Activated T-cell treated with anti-CD3 and anti-CD28 coated beads, Interleukin-2, amount 50 U/mL, for 72 hours (primary cell): ENCODE measurements at regions not wholly inside any gene's neighbourhood (a gene's known extent, or its start where the extent isn't known, plus 50 kb on each side); places are given as distances from the start of the nearest gene placed in this dataset.
"Not testable (repeated sequence)": the region's sequence is repeated elsewhere in the genome, so short reads cannot be mapped to it uniquely, and the experiment has no call there.

Source experiments
- ATAC-seq, 2 donors: fragments of 150-1000 bp; cut with Tn5 transposase; replicated peaks in 1 of 2; 2 replicates each; pipeline ENCODE4 v1.10.0; 2021; ENCODE audit warnings: moderate library complexity in 2 of 2, mild to moderate bottlenecking in 1 of 2
- DNase-seq, 2 donors: peaks; one replicate each; pipeline ENCODE4 v3.0.0; 2021 to 2022; ENCODE audit warnings: mixed read lengths in 1 of 2
- H3K27ac Mint-ChIP-seq: one replicate; pipeline ENCODE4 v1.8.0; 2022; ENCODE audit warnings: mild to moderate bottlenecking, moderate library complexity, mixed read lengths
- H3K27me3 Mint-ChIP-seq: one replicate; pipeline ENCODE4 v1.8.0; 2022; ENCODE audit warnings: low read depth, mixed read lengths
- H3K36me3 Mint-ChIP-seq, 2 donors: one replicate each; pipeline ENCODE4 v1.8.0; 2022; ENCODE audit warnings: mixed read lengths in 2 of 2, mild to moderate bottlenecking in 1 of 2; ENCODE audit not compliant: insufficient read depth in 2 of 2
- H3K4me1 Mint-ChIP-seq: one replicate; pipeline ENCODE4 v1.8.0; 2022; ENCODE audit warnings: low read depth, mixed read lengths
- H3K4me3 Mint-ChIP-seq, 2 donors: one replicate each; pipeline ENCODE4 v1.8.0; 2022; ENCODE audit warnings: mild to moderate bottlenecking in 2 of 2, mixed read lengths in 2 of 2, moderate library complexity in 2 of 2
- H3K9me3 Mint-ChIP-seq, 2 donors: one replicate each; pipeline ENCODE4 v1.8.0; 2022; ENCODE audit warnings: mixed read lengths in 2 of 2

GRCh38 chr1:232317350-232317749, 312.6 kb downstream of the SIPA1L2 start:
- Mint-ChIP-seq H3K4me3 (no peak overlapping the region), H3K9me3 (peaks cover 0 to 6% of the 10 kb centered on the region in 2 donors), H3K27me3 (no peaks in the 10 kb centered on the region), H3K27ac (no peak overlapping the region), H3K36me3 (peaks cover 0 to 5% of the 10 kb centered on the region in 2 donors), H3K4me1 (no peaks in the 10 kb centered on the region)
- DNase-seq (no peak), ATAC-seq (no peak)

- Mint-ChIP-seq H3K27ac (no peak overlapping the region), H3K27me3 (no peaks in the 10 kb centered on the region), H3K4me3 (no peak overlapping the region), H3K36me3 (peaks cover 0 to 5% of the 10 kb centered on the region in 2 donors), H3K4me1 (no peaks in the 10 kb centered on the region), H3K9me3 (peaks cover 0 to 7% of the 10 kb centered on the region in 2 donors)
- ATAC-seq = no peak
- no peak for DNase-seq
Observed at GRCh38 chr1:232316864-232317263, 313.1 kb downstream of the SIPA1L2 start.

- not testable (repeated sequence) for ATAC-seq, H3K4me1 Mint-ChIP-seq, H3K27me3 Mint-ChIP-seq, H3K36me3 Mint-ChIP-seq, DNase-seq, H3K9me3 Mint-ChIP-seq, H3K27ac Mint-ChIP-seq, H3K4me3 Mint-ChIP-seq
Observed at GRCh38 chr1:232313876-232314275, 316.1 kb downstream of the SIPA1L2 start.

GRCh38 chr1:232310541-232310940, 319.4 kb downstream of the SIPA1L2 start:
- Mint-ChIP-seq H3K36me3 (peaks cover 0 to 5% of the 10 kb centered on the region in 2 donors), H3K27ac (no peak overlapping the region), H3K4me3 (no peak overlapping the region), H3K27me3 (peaks cover 22% of the 10 kb centered on the region), H3K4me1 (no peaks in the 10 kb centered on the region), H3K9me3 (peaks cover 0 to 10% of the 10 kb centered on the region in 2 donors)
- DNase-seq (no peak), ATAC-seq (no peak)

- Mint-ChIP-seq H3K4me3 (no peak overlapping the region), H3K9me3 (peaks cover 0 to 10% of the 10 kb centered on the region in 2 donors), H3K27ac (no peak overlapping the region), H3K36me3 (peaks cover 0 to 5% of the 10 kb centered on the region in 2 donors), H3K4me1 (no peaks in the 10 kb centered on the region), H3K27me3 (peaks cover 22% of the 10 kb centered on the region)
- ATAC-seq = peak in 1 of 2 donors; percentile 28
- DNase-seq = no peak
Observed at GRCh38 chr1:232308616-232309015, 321.3 kb downstream of the SIPA1L2 start.

GRCh38 chr1:232307296-232308017, 322.5 kb downstream of the SIPA1L2 start:
- no peak for ATAC-seq
- H3K36me3 Mint-ChIP-seq = no peaks in the 10 kb centered on the region
- H3K4me3 Mint-ChIP-seq = no peak overlapping the region
- no peak overlapping the region for H3K27ac Mint-ChIP-seq
- peaks cover 22% of the 10 kb centered on the region for H3K27me3 Mint-ChIP-seq
- H3K4me1 Mint-ChIP-seq = no peaks in the 10 kb centered on the region
- no peak for DNase-seq
- peaks cover 0 to 4% of the 10 kb centered on the region in 2 donors for H3K9me3 Mint-ChIP-seq

GRCh38 chr1:232306269-232306961, 323.5 kb downstream of the SIPA1L2 start:
- no peak overlapping the region for H3K4me3 Mint-ChIP-seq
- no peaks in the 10 kb centered on the region for H3K4me1 Mint-ChIP-seq
- H3K36me3 Mint-ChIP-seq = no peaks in the 10 kb centered on the region
- H3K27ac Mint-ChIP-seq = no peak overlapping the region
- no peak for DNase-seq
- no peak for ATAC-seq
- peaks cover 0 to 3% of the 10 kb centered on the region in 2 donors for H3K9me3 Mint-ChIP-seq
- peaks cover 22% of the 10 kb centered on the region for H3K27me3 Mint-ChIP-seq

GRCh38 chr1:232305050-232305449, 324.9 kb downstream of the SIPA1L2 start:
- no peak for ATAC-seq
- peaks cover 22% of the 10 kb centered on the region for H3K27me3 Mint-ChIP-seq
- H3K4me1 Mint-ChIP-seq = no peaks in the 10 kb centered on the region
- H3K27ac Mint-ChIP-seq = no peak overlapping the region
- DNase-seq = no peak
- H3K9me3 Mint-ChIP-seq = peaks cover 0 to 3% of the 10 kb centered on the region in 2 donors
- no peaks in the 10 kb centered on the region for H3K36me3 Mint-ChIP-seq
- no peak overlapping the region for H3K4me3 Mint-ChIP-seq

- ATAC-seq (no peak), DNase-seq (no peak)
- peaks cover 34% of the 10 kb centered on the region for H3K27me3 Mint-ChIP-seq
- no peaks in the 10 kb centered on the region for H3K4me1 Mint-ChIP-seq
- H3K27ac Mint-ChIP-seq = no peak overlapping the region
- H3K4me3 Mint-ChIP-seq = no peak overlapping the region
- no peaks in the 10 kb centered on the region for H3K36me3 Mint-ChIP-seq
- H3K9me3 Mint-ChIP-seq = peaks cover 0 to 1% of the 10 kb centered on the region in 2 donors
Observed at GRCh38 chr1:232303222-232303620, 326.7 kb downstream of the SIPA1L2 start.

- H3K4me1 Mint-ChIP-seq = no peaks in the 10 kb centered on the region
- H3K36me3 Mint-ChIP-seq = no peaks in the 10 kb centered on the region
- ATAC-seq (peak in 1 of 2 donors; percentile 21), DNase-seq (no peak)
- H3K27ac Mint-ChIP-seq = no peak overlapping the region
- H3K27me3 Mint-ChIP-seq = peaks cover 28% of the 10 kb centered on the region
- H3K9me3 Mint-ChIP-seq = peaks cover 0 to 1% of the 10 kb centered on the region in 2 donors
- H3K4me3 Mint-ChIP-seq = no peak overlapping the region
Observed at GRCh38 chr1:232302376-232303221, 327.3 kb downstream of the SIPA1L2 start.

GRCh38 chr1:232301246-232301645, 328.7 kb downstream of the SIPA1L2 start:
- Mint-ChIP-seq H3K27ac (no peak overlapping the region), H3K4me1 (no peaks in the 10 kb centered on the region), H3K27me3 (peaks cover 15% of the 10 kb centered on the region), H3K4me3 (no peak overlapping the region), H3K36me3 (no peaks in the 10 kb centered on the region), H3K9me3 (no peaks in the 10 kb centered on the region)
- ATAC-seq (no peak), DNase-seq (no peak)

- H3K4me1 Mint-ChIP-seq = no peaks in the 10 kb centered on the region
- H3K27ac Mint-ChIP-seq = no peak overlapping the region
- ATAC-seq (no peak), DNase-seq (no peak)
- no peaks in the 10 kb centered on the region for H3K9me3 Mint-ChIP-seq
- peaks cover 15% of the 10 kb centered on the region for H3K27me3 Mint-ChIP-seq
- H3K36me3 Mint-ChIP-seq = no peaks in the 10 kb centered on the region
- H3K4me3 Mint-ChIP-seq = no peak overlapping the region
Observed at GRCh38 chr1:232300466-232300865, 329.5 kb downstream of the SIPA1L2 start.

- ATAC-seq = no peak
Observed at GRCh38 chr1:232296461-232296860, 333.5 kb downstream of the SIPA1L2 start.

More at GRCh38 chr1:232296461-232296860, 333.5 kb downstream of the SIPA1L2 start:
- DNase-seq = no peak
- no peak overlapping the region for H3K4me3 Mint-ChIP-seq
- peaks cover 15% of the 10 kb centered on the region for H3K27me3 Mint-ChIP-seq
- no peaks in the 10 kb centered on the region for H3K9me3 Mint-ChIP-seq
- no peak overlapping the region for H3K27ac Mint-ChIP-seq
- H3K36me3 Mint-ChIP-seq = no peaks in the 10 kb centered on the region
- H3K4me1 Mint-ChIP-seq = no peaks in the 10 kb centered on the region
